AG04449 (cell line): ENCODE measurements at regions not wholly inside any gene's neighbourhood (a gene's known extent, or its start where the extent isn't known, plus 50 kb on each side); places are given as distances from the start of the nearest gene placed in this dataset.
"Not testable (repeated sequence)": the region's sequence is repeated elsewhere in the genome, so short reads cannot be mapped to it uniquely, and the experiment has no call there.

Source experiments
- CTCF ChIA-PET: fragments of 350-600 bp; formaldehyde crosslinking; extraction: SDS; loops from one replicate; lab custom pipeline; 2021; ENCODE audit warnings: antibody characterized with exemption; lab: Yijun Ruan, JAX
- POLR2A ChIA-PET: fragments of 400-600, 350-600 bp; formaldehyde crosslinking; extraction: SDS; loops from one replicate; lab custom pipeline; 2020; ENCODE audit warnings: antibody characterized with exemption, inconsistent platforms; lab: Yijun Ruan, JAX
- DNase-seq: peaks from one replicate; pipeline ENCODE4 v3.0.0-alpha.2; 2010; ENCODE audit warnings: low read depth, low spot score
- H3K4me3 ChIP-seq: 2 replicates; pipeline ENCODE4 v1.5.1; 2011; ENCODE audit warnings: low read depth, mild to moderate bottlenecking, control low read depth, low read length
- TF ChIP-seq, protein P1 (sequence below): IDR thresholded peaks from one replicate; pipeline ENCODE4 v1.5.1; 2011; ENCODE audit warnings: mild to moderate bottlenecking, moderate library complexity, low read length, control low read depth, inconsistent platforms; ENCODE audit not compliant: insufficient read depth; ENCODE audit errors: missing control alignments

DNA sequence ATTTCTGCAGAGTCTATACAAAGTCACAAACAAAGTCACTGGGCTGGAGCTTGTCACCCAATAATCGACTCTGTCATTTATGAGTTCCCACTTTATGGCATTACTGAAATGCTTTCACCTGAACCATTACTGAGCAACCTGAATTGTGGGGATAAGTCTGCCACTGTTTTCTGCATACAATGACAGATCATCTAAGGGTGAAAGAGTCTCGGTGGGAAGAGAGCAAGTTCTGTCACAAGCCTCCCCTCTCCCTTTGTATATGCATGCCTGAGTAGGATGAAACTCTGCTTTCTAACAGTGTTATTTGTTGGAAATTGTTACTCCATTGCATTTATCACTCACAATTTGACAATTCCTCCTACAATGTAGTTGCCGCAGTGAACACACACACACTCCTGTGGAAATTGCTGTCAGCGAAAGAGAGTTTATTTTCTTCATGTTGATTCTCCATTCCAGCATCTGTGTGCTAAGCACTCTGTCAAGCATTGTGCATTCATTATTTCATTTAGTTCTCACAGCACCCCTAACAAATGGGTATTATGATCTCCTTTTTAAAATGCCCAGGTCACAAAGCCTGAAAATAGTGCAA, 1732.4 kb upstream of the CDH6 start:
- POLR2A ChIA-PET: no interaction called here
- CTCF ChIA-PET: no interaction called here
- no peak for DNase-seq
- TF ChIP-seq, protein P1, sequence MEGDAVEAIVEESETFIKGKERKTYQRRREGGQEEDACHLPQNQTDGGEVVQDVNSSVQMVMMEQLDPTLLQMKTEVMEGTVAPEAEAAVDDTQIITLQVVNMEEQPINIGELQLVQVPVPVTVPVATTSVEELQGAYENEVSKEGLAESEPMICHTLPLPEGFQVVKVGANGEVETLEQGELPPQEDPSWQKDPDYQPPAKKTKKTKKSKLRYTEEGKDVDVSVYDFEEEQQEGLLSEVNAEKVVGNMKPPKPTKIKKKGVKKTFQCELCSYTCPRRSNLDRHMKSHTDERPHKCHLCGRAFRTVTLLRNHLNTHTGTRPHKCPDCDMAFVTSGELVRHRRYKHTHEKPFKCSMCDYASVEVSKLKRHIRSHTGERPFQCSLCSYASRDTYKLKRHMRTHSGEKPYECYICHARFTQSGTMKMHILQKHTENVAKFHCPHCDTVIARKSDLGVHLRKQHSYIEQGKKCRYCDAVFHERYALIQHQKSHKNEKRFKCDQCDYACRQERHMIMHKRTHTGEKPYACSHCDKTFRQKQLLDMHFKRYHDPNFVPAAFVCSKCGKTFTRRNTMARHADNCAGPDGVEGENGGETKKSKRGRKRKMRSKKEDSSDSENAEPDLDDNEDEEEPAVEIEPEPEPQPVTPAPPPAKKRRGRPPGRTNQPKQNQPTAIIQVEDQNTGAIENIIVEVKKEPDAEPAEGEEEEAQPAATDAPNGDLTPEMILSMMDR: no peak
- no peak overlapping the region for H3K4me3 ChIP-seq

DNA sequence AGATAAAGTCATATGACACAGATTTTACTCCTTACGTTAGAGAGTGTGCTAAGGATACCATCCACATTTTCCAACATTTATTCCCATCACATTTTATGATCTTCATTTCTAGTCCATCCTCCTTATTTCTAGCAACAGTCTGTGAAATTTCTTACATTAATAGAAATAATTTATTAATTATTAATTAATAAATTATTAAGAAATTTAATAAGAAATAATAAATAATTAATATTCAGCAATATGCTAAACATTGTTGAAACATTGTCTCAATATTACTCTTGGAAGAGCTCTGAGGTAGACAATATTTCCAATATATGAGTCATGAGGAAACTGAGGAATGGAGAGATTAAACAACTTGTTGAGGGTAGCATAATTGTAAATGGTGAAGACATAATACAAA, 1742.5 kb upstream of the CDH6 start:
- CTCF ChIA-PET, H3K4me3 ChIP-seq, POLR2A ChIA-PET, DNase-seq: not testable (repeated sequence)

DNA sequence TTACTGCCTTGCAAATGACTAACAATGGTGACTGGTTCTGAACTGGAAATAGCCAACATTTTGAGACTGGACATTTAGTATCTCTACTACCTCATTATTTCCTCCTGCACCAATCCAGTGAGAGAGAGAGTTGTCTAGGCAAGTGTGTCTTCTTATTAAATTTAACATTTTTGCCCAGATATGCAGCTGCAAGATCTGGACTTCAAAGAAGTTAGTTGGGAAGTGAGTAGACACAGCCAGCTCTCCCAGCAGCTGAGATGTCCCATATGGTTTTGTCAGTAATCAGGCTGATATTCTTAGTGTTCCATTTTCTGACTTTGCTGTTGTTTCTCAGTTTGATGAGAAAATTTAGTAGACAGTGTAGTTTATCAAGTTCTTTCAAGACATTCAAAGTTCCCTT, 1778.8 kb upstream of the CDH6 start:
- TF ChIP-seq, protein P1: no peak
- ChIA-PET CTCF (no interaction called here), POLR2A (no interaction called here)
- no peak for DNase-seq
- no peak overlapping the region for H3K4me3 ChIP-seq

DNA sequence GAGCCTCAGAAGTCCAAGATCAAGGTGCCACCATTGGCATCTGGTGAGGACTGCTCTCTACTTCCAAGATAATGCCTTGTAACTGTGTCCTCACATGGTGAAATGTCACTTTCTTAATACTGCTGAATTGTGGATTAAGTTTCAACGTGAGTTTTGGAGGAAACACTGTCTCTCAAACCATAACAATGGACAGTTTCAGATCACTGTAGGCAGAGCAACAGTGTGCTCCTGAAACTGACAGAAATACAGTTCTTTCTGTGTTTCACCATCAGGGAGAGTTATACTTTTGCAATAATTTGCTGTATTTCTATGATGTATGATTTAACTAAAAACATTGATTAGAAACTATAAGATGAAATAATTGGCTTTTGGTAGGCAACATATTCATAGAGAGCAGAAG, 1780.5 kb upstream of the CDH6 start:
- no peak overlapping the region for H3K4me3 ChIP-seq
- POLR2A ChIA-PET: no interaction called here
- no peak for DNase-seq
- TF ChIP-seq, protein P1: no peak
- CTCF ChIA-PET: no interaction called here

DNA sequence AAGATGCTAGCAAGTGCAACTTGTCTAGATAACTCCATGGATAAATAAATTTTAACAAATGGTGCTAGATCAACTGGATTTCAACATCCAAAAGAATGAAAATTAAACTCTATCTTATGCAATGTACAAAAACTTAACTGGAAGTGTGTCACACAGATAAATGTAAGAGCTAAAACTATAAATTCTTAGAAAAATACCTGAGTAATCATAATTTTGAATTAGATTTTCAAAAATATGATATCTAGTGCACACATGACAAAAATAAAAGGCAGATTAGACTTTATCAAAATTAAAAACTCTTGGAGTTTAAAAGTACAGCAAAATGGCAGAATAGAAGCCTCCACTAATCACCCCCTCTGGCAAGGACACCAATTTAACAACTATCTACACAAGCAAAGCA, 1791.2 kb upstream of the CDH6 start:
- POLR2A ChIA-PET: no interaction called here
- H3K4me3 ChIP-seq: no peak overlapping the region
- TF ChIP-seq, protein P1: no peak
- CTCF ChIA-PET: no interaction called here
- no peak for DNase-seq

DNA sequence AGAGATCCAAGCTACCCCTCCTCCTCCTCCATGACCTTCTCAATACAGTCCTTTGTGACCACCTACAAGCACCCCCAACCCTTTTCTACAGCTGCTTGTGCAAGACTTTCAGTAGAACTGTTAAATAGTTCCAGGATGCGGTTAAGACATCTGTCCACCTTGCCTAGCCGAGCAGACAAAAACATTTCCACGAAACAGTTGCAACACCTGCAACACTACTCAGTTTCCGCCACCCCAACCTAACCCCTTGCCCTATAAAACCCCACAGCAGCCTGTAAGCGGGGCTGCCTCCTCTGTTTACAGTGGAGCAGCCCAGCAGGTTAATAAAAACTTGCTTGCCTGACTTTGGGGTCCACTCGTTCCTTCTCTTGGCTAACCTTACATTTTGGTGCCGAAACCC, 1803.5 kb upstream of the CDH6 start:
- CTCF ChIA-PET: no interaction called here
- POLR2A ChIA-PET: no interaction called here
- DNase-seq: no peak
- TF ChIP-seq, protein P1: no peak
- H3K4me3 ChIP-seq: no peak overlapping the region

DNA sequence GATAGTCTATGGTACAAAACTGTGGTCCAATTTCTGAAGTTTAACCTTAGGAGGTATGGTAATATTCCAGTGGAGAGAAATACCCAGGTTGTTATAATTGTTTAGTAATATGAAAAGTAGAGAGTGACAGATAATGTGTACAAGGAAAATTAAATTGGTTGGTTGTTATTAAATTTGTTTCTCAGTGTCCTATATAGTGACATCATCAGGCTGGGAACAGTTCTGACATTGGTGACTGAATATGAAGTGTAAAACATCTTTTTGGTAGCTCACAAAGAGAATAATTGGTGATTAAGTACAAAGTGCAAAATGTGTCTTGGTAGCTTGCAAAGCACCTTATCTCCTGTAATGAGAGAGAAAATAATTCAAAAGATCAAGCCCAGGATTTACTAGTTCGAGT, 1806.1 kb upstream of the CDH6 start:
- TF ChIP-seq, protein P1: no peak
- ChIA-PET CTCF (no interaction called here), POLR2A (no interaction called here)
- H3K4me3 ChIP-seq: no peak overlapping the region
- DNase-seq: no peak
